A172 (cell line): ENCODE measurements at regions not wholly inside any gene's neighbourhood (a gene's known extent, or its start where the extent isn't known, plus 50 kb on each side); places are given as distances from the start of the nearest gene placed in this dataset.
"Not testable (repeated sequence)": the region's sequence is repeated elsewhere in the genome, so short reads cannot be mapped to it uniquely, and the experiment has no call there.

Source experiments
- DNase-seq: peaks from one replicate; pipeline ENCODE4 v3.0.0-alpha.2; 2015; ENCODE audit warnings: low spot score

GRCh38 chr1:273772-274171 lies 177.7 kb downstream of the OR4F29 start:
- not testable (repeated sequence) for DNase-seq

GRCh38 chr1:267815-268214 lies 183.7 kb downstream of the OR4F29 start:
- DNase-seq, result peak; percentile 20
